Stimulated activated naive CD8-positive, alpha-beta T cell treated with anti-CD3 and anti-CD28 coated beads, Interleukin-15, Interleukin-2, amounts not matched to agents 100 ng/mL and 50 ng/mL, for 24 hours (primary cell): ENCODE measurements at regions not wholly inside any gene's neighbourhood (a gene's known extent, or its start where the extent isn't known, plus 50 kb on each side); places are given as distances from the start of the nearest gene placed in this dataset.
"Not testable (repeated sequence)": the region's sequence is repeated elsewhere in the genome, so short reads cannot be mapped to it uniquely, and the experiment has no call there.

Source experiments
- H3K27ac Mint-ChIP-seq: one replicate; pipeline ENCODE4 v1.8.0; 2021; ENCODE audit warnings: mild to moderate bottlenecking, mixed read lengths
- H3K27me3 Mint-ChIP-seq: one replicate; pipeline ENCODE4 v1.8.0; 2021; ENCODE audit warnings: mixed read lengths
- H3K36me3 Mint-ChIP-seq: one replicate; pipeline ENCODE4 v1.8.0; 2021; ENCODE audit warnings: low read depth, mixed read lengths
- H3K4me1 Mint-ChIP-seq: one replicate; pipeline ENCODE4 v1.8.0; 2021; ENCODE audit warnings: low read depth, mixed read lengths
- H3K4me3 Mint-ChIP-seq: one replicate; pipeline ENCODE4 v1.8.0; 2021; ENCODE audit warnings: mild to moderate bottlenecking, mixed read lengths
- H3K9me3 Mint-ChIP-seq: one replicate; pipeline ENCODE4 v1.8.0; 2021; ENCODE audit warnings: mixed read lengths

DNA sequence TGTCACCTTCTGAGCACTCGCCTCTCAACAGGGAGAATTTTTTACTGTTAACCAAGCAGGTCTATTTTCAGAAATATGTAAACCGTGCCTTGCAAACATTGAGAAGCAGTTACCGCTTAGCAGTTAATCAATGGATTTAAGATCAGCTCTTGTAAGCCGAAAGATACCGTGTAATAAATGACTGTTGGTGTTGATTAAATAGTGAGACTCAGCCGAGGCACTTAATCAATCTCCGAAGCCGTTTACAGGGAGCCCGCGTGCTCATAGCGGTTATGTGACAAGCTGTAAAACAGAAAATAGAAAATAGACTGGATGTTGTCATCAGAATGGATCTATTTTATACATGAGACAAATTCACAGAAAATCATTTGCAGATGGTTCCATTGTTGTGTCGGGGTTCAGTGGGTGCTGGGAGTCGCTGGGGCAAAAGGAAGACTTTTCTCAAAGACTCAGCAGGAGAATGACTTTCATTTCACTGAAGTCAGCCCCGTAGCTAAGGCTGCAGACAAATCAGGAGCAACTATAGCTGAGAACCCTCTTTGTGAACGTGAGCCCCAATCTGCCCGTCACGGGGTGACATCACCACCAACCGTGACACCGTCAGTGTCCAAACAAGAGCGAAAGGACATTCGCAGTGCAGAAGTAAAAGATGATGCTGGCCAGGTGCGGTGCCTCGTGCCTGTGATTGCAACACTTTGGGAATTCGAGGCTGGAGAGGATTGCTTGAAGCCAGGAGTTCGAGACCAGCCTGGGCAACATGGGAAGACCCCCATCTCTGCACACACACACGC lies 275.3 kb downstream of the CRLF2 start:
- H3K27ac Mint-ChIP-seq, result no peak overlapping the region
- H3K27me3 Mint-ChIP-seq, result peaks cover 10% of the 10 kb centered on the region
- H3K9me3 Mint-ChIP-seq, result no peaks in the 10 kb centered on the region
- no peaks in the 10 kb centered on the region for H3K4me1 Mint-ChIP-seq
- H3K36me3 Mint-ChIP-seq, result no peaks in the 10 kb centered on the region
- H3K4me3 Mint-ChIP-seq, result no peak overlapping the region

DNA sequence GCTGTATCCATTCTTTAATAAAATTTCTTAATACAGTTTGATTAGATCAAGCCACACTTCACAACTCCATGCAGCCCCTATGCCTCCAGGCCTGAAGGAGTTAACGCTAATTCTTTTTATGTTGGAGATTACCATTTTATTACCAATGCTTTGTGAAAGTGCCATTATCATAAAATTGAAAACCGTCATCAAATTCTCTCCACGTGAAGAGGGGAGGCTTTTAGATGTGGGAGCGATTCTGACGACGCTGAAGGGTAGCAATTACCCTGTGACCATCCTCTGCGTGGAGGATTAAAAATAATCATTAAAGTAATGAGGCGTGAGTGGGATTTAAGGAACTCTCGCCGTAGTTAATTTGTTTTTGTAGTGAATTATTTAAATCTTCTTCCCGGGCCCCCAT lies 278.8 kb downstream of the CRLF2 start:
- no peaks in the 10 kb centered on the region for H3K4me1 Mint-ChIP-seq
- no peaks in the 10 kb centered on the region for H3K36me3 Mint-ChIP-seq
- H3K27me3 Mint-ChIP-seq, result no peaks in the 10 kb centered on the region
- no peak overlapping the region for H3K4me3 Mint-ChIP-seq
- no peaks in the 10 kb centered on the region for H3K9me3 Mint-ChIP-seq
- H3K27ac Mint-ChIP-seq, result no peak overlapping the region

DNA sequence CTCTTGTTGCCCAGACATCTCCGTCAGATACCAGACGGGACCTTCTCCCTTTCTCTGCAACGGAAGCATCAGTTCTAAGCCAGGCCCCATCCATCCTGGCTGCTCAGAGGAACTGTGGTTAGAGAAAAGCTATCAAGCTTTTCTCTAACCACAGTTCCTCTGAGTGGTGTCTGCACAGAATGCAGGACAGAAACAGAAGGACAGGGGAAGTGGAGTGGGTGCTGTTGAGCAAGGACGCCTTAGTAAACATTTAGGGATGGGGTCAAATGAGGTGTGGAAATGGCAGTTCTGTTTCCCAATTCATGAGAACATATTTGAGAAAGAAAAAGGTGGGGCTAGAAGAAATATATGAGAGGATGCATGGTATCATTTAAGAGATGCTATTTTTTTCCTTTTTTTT lies 283.8 kb downstream of the CRLF2 start:
- no peaks in the 10 kb centered on the region for H3K36me3 Mint-ChIP-seq
- no peak overlapping the region for H3K4me3 Mint-ChIP-seq
- no peaks in the 10 kb centered on the region for H3K27me3 Mint-ChIP-seq
- H3K4me1 Mint-ChIP-seq, result no peaks in the 10 kb centered on the region
- H3K9me3 Mint-ChIP-seq, result no peaks in the 10 kb centered on the region
- no peak overlapping the region for H3K27ac Mint-ChIP-seq

DNA sequence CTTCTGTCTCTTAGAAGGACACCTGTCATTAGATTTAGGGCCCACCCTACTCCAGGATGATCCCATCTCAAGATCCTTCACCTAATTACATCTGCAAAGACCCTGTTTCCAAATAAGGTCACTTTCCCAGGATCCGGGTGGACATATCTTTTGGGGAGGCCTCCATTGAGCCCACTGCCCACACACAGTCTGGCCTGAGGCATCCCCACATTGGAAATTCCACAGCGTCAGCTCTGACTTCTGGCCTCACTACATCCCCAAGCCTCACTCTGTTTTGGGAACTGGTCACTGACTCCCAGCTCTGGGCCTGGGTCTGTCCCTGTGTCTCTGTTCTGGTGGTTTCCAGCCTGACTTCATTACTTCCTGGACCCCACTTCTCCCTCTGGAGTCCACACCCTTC lies 285.5 kb downstream of the CRLF2 start:
- Mint-ChIP-seq H3K27ac (no peak overlapping the region), H3K4me1 (no peaks in the 10 kb centered on the region), H3K9me3 (no peaks in the 10 kb centered on the region), H3K27me3 (no peaks in the 10 kb centered on the region), H3K36me3 (no peaks in the 10 kb centered on the region), H3K4me3 (no peak overlapping the region)

DNA sequence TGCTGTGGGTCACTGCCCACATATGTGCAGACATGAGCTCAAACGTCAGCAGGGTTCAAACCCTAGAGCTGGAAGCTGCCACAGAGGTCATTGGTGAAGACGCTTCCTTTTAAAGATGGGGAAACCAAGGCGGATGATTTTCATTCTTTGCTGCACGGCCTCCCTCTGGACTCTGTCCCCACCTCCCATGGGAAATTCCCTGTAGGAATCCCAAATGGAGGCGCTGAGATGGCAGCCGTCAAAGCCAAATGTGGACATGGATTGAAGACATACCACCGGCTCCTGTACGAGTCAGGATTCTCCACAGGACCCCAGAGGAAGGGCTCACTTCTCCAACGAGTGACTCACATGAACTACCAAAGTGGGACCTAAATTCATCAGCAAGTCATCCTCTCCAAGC lies 286.4 kb downstream of the CRLF2 start:
- no peak overlapping the region for H3K27ac Mint-ChIP-seq
- H3K9me3 Mint-ChIP-seq, result no peaks in the 10 kb centered on the region
- no peaks in the 10 kb centered on the region for H3K36me3 Mint-ChIP-seq
- H3K4me3 Mint-ChIP-seq, result no peak overlapping the region
- no peaks in the 10 kb centered on the region for H3K27me3 Mint-ChIP-seq
- no peaks in the 10 kb centered on the region for H3K4me1 Mint-ChIP-seq

DNA sequence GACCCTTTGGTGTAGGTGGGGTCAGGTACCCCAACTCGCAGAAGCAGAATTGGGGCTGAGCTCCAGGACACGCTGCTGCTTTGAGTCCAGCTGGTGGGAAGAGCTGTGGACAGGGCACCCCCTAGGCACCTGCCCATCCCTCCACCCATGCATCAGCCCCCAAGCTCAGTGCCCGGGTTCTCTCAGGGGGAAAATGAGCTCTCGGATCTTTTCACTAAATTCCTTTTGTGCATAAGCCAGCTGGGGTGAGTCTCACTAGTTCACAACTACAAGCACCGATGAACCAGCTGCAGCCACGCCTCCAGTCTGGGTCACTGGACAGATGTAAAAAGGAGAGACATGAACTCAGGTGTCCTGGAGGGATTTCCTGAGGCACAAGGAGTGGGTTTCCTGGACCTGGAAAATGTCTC lies 286.8 kb downstream of the CRLF2 start:
- Mint-ChIP-seq H3K27ac (no peak overlapping the region), H3K9me3 (no peaks in the 10 kb centered on the region), H3K4me1 (no peaks in the 10 kb centered on the region), H3K27me3 (no peaks in the 10 kb centered on the region), H3K36me3 (no peaks in the 10 kb centered on the region), H3K4me3 (no peak overlapping the region)

DNA sequence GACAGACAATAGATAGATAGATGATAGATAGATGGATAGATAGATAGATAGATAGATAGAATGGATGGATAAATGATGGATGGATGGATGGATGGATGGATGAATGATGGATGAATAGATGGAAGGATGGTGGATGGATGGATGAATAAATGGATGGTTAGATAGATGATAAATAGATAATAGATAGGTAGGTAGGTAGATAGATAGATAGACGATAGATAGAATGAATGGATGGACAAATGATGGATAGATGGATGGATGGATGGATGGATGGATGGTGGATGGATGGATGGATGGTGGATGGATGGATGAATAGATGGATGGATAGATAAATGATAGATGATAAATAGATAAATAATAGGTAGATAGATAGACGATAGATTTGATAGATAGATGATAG lies 287.4 kb downstream of the CRLF2 start:
- Mint-ChIP-seq H3K4me1 (no peaks in the 10 kb centered on the region), H3K36me3 (no peaks in the 10 kb centered on the region), H3K9me3 (no peaks in the 10 kb centered on the region), H3K27ac (no peak overlapping the region), H3K4me3 (no peak overlapping the region), H3K27me3 (no peaks in the 10 kb centered on the region)

DNA sequence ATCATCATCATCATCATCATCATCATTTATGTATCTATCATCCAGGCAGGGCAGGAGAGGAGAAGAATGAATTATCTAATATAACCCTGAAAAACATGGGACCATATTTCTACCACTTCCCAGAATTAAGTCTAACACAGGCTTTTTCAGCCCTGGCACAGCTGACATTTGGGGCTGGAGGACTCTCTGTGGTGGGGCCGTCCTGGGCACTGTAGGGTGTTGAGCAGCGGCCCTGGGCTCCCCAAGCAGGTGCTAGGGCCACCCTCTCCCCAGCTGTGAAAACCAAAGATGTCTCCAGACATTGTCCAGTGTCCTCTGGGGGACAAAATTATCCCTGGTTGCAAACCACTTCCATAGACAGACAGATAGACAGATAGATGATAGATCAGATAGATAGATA lies 288.4 kb downstream of the CRLF2 start:
- no peak overlapping the region for H3K4me3 Mint-ChIP-seq
- H3K27ac Mint-ChIP-seq, result no peak overlapping the region
- H3K4me1 Mint-ChIP-seq, result no peaks in the 10 kb centered on the region
- no peaks in the 10 kb centered on the region for H3K9me3 Mint-ChIP-seq
- no peaks in the 10 kb centered on the region for H3K36me3 Mint-ChIP-seq
- no peaks in the 10 kb centered on the region for H3K27me3 Mint-ChIP-seq

DNA sequence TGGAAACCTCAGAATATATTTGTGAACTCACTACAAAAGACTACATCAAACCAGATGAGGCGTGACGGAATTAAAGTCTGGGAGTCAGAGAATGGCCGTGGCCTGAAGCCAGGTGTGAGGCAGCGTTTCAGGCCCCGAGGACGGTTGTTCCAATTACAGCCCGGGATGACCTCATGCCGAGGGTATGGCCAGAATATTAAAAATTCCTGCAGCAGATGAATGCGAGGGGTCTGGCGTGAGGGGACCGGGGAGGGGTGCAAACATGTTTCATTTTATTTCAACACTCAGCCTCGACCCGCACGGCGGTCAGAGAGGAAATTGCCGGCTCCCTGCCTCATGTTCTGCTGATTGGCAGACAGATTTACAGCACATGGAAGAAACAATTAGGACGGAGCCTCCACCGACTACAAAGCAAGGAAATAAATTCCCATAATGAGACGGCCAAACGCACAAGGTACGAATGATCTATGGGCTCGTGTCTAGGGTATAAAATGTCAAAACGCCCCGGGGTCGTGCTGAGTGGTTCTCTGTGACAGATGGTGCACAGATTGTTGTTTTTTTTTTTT lies 289.7 kb downstream of the SHOX start:
- Mint-ChIP-seq H3K27me3 (no peaks in the 10 kb centered on the region), H3K4me3 (no peak overlapping the region), H3K36me3 (no peaks in the 10 kb centered on the region), H3K27ac (no peak overlapping the region), H3K4me1 (no peaks in the 10 kb centered on the region), H3K9me3 (no peaks in the 10 kb centered on the region)

DNA sequence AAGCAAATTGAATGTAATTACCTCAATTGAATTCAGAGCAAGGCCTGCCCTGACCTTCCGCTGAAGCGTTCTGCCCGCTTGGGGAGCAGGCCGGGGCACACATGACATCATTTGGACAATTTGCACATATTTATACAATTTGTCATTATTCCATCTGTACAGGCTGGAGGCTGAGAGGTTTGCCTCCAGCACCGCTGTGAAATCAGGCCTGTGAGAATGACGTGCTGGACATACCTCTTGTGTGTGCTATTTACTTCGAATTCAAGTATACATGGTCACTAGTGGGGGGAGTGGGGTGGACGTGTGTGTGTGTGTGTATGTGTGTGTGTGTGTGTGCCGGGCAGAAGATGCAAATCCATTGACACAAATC lies 285.6 kb downstream of the SHOX start:
- H3K27me3 Mint-ChIP-seq, result no peaks in the 10 kb centered on the region
- H3K36me3 Mint-ChIP-seq, result no peaks in the 10 kb centered on the region
- no peak overlapping the region for H3K4me3 Mint-ChIP-seq
- H3K4me1 Mint-ChIP-seq, result no peaks in the 10 kb centered on the region
- no peaks in the 10 kb centered on the region for H3K9me3 Mint-ChIP-seq
- no peak overlapping the region for H3K27ac Mint-ChIP-seq

DNA sequence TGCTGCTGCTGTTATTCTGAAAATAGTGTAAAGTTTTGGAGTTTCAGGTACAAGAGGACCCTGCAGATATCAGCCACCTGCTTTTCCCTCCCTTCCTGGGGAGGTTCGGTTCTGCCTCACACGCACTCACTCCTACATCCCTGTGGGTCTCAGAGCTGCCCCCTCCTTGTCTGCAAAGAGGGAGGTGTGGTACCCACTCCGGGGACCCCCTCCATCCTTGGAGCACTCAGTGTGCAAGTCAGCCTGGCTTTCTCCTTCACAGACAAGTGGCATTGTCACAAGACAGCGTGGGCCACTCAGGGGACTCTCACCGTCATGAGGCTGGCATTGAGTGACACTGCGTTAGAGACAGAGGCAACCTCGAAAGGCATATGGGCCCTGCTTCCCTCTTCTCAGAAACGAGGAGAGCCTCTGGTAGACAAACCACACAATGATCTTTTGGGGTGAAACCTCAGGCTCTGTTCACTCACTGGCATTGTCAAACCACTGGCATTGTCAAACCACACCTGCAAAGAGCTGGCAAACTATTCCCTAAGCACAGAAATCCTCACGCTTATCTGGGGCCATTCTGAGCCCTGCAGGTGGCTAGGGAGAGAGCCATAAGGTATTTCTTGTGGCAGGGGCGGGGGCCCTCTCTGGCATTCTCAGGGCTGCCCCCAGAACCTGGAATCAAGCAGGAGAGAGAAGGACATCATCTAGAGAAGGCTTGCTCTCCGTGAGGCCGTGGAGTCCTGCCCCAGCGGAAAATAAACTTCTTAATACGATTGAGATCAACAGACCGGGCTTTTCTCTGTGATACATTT lies 285.0 kb downstream of the SHOX start:
- H3K4me3 Mint-ChIP-seq, result no peak overlapping the region
- no peak overlapping the region for H3K27ac Mint-ChIP-seq
- no peaks in the 10 kb centered on the region for H3K9me3 Mint-ChIP-seq
- H3K4me1 Mint-ChIP-seq, result no peaks in the 10 kb centered on the region
- H3K36me3 Mint-ChIP-seq, result no peaks in the 10 kb centered on the region
- H3K27me3 Mint-ChIP-seq, result no peaks in the 10 kb centered on the region

DNA sequence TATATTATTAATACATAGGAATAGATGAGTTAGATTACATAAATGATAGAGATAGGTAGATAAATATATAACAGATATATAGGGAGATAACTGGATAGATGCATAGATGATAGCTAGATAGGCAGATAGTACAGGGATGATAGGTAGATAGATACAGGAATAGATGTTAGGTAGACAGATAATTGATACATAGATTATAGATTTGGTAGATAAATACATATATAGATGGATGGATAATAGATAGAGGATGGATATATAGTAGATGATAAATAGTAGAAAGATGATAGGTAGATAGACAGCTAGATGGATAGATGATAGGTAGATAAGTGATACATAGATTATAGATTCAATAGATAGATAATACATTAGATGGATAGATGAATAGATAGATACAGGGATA lies 283.6 kb downstream of the SHOX start:
- Mint-ChIP-seq H3K27me3 (no peaks in the 10 kb centered on the region), H3K9me3 (peaks cover 3% of the 10 kb centered on the region), H3K27ac (no peak overlapping the region), H3K36me3 (no peaks in the 10 kb centered on the region), H3K4me3 (no peak overlapping the region), H3K4me1 (no peaks in the 10 kb centered on the region)

DNA sequence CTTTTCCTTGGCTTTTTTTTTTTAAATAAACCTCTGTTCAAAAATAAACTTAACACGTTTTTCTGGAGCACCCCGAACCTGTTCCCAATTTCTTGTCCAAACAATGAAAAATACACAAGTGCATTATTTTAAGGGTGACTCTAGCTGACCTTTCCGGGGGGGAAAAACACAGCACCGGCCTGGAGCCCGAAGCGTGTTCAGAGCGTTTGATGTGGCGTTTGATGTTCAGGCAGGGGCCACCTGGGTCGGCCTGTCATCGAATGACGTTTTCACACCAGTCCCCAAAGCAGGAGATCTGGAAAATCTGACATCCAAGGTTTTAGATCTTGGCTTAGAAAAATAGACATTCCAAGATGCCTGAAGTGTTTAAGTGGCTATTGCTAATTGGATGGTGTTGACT lies 282.1 kb downstream of the SHOX start:
- no peaks in the 10 kb centered on the region for H3K36me3 Mint-ChIP-seq
- no peak overlapping the region for H3K27ac Mint-ChIP-seq
- H3K4me1 Mint-ChIP-seq, result no peaks in the 10 kb centered on the region

DNA sequence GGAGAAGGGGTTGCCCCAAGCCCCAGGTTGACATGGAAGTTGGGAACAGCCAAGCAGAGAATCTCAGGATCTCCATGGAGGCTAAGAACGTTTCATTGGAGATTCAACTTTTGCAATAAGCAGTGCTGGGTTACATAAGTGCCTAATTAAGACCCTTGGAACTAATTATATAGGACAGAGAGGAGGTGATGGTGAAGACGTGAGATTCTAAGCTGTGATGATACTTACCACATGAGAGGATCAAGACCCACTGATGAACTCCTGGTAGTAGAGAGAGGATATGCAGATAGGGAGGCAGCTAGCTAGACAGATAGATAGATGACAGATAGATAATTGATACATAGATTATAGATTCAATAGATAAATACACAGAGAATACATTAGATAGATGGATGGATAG lies 278.5 kb downstream of the SHOX start:
- H3K4me1 Mint-ChIP-seq, H3K4me3 Mint-ChIP-seq, H3K36me3 Mint-ChIP-seq, H3K27ac Mint-ChIP-seq, H3K27me3 Mint-ChIP-seq: not testable (repeated sequence)
- H3K9me3 Mint-ChIP-seq, result peaks cover 10% of the 10 kb centered on the region

More for the DNA sequence above, 282.1 kb downstream of the SHOX start:
- H3K4me3 Mint-ChIP-seq, result no peak overlapping the region
- H3K9me3 Mint-ChIP-seq, result peaks cover 6% of the 10 kb centered on the region
- H3K27me3 Mint-ChIP-seq, result no peaks in the 10 kb centered on the region

DNA sequence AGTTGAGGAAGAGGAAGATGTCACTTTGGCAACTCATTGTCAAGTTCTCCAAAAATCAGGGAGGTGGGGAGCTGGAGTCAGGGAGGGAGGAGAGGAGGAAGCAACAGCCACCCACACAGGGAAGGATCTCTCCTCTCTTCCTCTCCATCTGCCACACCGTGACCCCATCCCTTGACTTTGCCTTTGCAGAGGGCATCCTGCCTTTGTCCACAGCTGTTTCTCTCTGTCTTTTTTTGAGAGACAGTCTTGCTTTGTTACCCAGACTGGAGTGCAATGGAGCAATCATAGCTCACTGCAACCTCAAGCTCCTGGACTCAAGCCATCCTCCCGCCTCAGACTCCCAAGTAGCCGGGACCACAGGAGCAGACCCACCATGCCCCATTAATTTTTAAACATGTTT lies 276.0 kb downstream of the SHOX start:
- Mint-ChIP-seq H3K4me3 (no peak overlapping the region), H3K36me3 (no peaks in the 10 kb centered on the region), H3K27ac (no peak overlapping the region), H3K4me1 (no peaks in the 10 kb centered on the region), H3K9me3 (peaks cover 10% of the 10 kb centered on the region), H3K27me3 (no peaks in the 10 kb centered on the region)
